ENCODE measurements at regions not wholly inside any gene's neighbourhood (a gene's known extent, or its start where the extent isn't known, plus 50 kb on each side); places are given as distances from the start of the nearest gene placed in this dataset.
"Not testable (repeated sequence)": the region's sequence is repeated elsewhere in the genome, so short reads cannot be mapped to it uniquely, and the experiment has no call there.

- DNase-seq, result no peak
Observed at GRCh38 chr2:194567661-194568017, 1089.4 kb upstream of the SLC39A10 start.

DNA sequence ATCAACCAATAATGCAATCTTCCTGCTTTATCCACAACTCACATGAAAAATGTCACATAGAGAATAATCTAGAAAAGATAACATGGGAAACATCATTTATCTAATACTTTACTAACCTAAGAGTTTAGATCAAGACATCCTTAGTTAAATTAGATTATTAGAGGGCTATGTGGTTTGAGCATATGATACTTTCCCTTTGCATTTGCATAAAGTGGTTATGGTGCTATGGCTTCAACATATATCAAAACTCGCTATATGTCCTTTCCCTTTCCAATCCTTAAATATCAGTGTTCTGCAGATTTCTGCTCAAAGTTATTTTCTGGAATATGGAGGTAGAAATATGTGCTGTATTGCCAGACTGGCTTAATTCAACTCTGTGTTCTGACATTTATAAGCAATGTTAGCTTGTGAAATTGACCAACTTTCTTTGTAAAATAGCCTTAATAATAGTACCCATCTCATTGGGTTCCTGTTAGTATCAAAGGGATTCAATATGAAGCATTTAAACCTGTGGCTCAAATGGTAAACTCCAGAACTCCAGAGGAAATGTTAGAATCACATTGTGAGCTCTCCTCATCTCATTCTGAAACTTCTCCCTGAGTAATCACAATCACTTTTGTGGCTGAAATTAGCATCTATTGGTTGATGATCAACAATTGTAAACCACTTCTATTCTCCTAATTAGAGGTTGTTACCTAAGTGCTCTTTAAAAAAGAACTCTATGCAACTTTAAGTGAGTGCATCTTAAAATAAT lies 1089.9 kb upstream of the SLC39A10 start:
- no peak for DNase-seq

- DNase-seq, result no peak
Observed at GRCh38 chr2:194564422-194564821, 1092.6 kb upstream of the SLC39A10 start.

DNA sequence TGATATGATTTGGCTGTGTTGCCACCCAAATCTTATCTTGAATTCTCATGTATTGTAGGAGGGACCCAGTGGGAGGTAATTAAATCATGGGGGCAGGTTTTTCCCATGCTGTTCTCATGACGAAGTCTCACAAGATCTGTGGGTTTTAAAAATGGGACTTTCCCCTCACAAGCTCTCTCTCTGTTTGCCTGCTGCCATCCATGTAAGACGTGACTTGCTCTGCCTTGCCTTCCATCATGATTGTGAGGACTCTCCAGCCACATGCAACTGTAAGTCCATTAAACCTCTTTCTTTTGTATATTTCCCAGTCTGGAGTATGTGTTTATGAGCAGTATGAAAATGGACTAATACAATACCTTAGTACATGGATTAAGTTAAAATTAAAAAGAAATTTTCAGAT lies 1094.7 kb upstream of the SLC39A10 start:
- no peak for DNase-seq

GRCh38 chr2:194559964-194560363 lies 1097.1 kb upstream of the SLC39A10 start:
- DNase-seq, result no peak

GRCh38 chr2:194559523-194559922 lies 1097.5 kb upstream of the SLC39A10 start:
- DNase-seq, result no peak

GRCh38 chr2:194557993-194558392 lies 1099.0 kb upstream of the SLC39A10 start:
- DNase-seq, result no peak

DNA sequence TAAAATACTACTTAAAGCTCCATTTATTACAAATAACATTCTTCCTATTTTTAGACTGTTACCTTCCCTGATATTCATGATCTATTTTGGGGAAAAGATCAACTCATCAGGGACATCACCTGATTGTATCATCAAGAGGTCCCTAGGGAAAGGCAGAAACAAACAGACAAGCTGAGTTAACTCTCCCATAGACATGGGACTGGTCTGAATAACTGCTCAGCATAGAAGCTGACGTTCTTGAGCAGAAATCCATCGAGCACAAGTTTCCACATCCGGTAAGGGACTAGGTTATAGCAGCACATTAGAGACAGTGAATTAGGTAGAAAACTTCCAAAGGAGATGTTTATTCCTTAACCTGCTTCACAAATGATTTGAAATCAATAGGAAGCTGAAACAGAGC lies 1100.4 kb upstream of the SLC39A10 start:
- DNase-seq, result no peak

DNA sequence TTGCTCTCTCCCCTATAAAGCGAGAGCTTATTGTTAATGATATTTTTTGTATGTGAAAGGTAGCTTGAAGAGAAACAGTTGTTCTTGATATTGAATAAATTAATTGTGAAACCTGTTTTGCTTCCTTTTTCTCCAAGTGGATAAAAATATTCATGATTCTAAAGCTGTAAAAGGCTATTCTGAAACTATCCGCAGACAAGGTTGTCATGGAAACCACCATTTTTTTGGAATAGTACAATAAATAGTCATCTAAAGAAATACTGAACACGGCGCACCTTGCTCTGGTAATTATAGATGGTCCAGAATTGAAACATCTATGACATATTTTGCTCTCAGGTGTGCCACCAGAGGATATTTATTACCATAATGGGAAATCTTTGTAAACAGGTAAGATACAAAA lies 1103.0 kb upstream of the SLC39A10 start:
- no peak for DNase-seq

GRCh38 chr2:194550702-194551101 lies 1106.3 kb upstream of the SLC39A10 start:
- no peak for DNase-seq

- DNase-seq, result no peak
Observed at GRCh38 chr2:194549387-194549786, 1107.6 kb upstream of the SLC39A10 start.

DNA sequence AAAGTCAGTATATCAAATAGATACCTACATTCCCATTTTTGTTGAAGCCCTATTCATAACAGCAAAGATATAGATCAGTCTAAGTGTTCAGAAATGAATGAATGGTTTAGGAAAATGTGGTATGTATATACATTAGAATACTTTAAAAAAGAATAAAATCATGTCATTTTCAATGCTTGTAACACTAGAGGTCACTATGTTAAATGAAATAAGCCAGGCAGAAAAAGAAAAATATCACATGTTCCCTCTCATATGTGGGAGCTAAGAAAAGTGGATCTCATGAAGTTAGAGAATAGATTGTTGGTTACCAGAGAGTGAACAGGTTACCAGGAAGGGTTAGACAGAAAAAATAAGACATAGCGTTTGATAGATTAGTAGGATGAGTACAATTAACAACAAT lies 1111.0 kb upstream of the SLC39A10 start:
- no peak for DNase-seq

GRCh38 chr2:194539425-194539824 lies 1117.6 kb upstream of the SLC39A10 start:
- DNase-seq, result no peak

- no peak for DNase-seq
Observed at GRCh38 chr2:194526121-194526520, 1130.9 kb upstream of the SLC39A10 start.

GRCh38 chr2:194514281-194514680 lies 1142.7 kb upstream of the SLC39A10 start:
- no peak for DNase-seq

DNA sequence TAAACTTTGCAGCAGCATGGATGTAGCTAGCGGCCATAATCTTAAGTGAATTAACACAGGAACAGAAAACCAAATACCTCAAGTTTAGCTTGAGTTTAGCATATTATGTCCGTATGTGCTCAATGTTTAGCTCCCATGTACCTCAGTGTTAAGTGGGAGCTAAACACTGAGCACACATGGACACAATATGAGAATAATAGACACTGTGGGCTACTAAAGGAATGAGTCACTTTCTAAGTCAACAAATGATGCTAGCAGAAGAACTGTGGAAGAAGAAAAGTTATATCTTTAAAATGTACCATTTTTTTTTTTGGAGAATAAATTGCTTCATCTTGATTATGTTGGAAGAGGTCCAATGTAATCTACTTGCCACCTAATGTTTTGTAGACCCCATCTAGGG lies 1146.0 kb upstream of the SLC39A10 start:
- DNase-seq, result not testable (repeated sequence)

DNA sequence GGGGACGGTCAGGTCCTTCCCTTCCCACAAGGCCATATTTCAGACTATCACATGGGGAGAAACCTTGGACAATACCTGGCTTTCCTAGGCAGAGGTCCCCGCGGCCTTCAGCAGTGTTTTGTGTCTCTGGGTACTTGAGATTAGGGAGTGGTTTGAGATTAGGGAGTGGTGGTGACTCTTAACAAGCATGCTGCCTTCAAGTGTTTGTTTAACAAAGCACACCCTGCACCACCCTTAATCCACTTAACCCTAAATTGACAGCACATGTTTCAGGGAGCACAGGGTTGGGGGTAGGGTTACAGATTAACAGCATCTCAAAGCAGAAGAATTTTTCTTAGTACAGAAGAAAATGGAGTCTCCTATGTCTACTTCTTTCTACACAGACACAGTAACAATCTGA lies 1152.2 kb upstream of the SLC39A10 start:
- DNase-seq, result peak; percentile 67

- no peak for DNase-seq
Observed at GRCh38 chr2:194495046-194495445, 1162.0 kb upstream of the SLC39A10 start.

GRCh38 chr2:194494401-194494800 lies 1162.6 kb upstream of the SLC39A10 start:
- DNase-seq, result no peak

GRCh38 chr2:194491409-194492115 lies 1165.5 kb upstream of the SLC39A10 start:
- DNase-seq, result no peak

- no peak for DNase-seq
Observed at GRCh38 chr2:194486326-194486725, 1170.7 kb upstream of the SLC39A10 start.

DNA sequence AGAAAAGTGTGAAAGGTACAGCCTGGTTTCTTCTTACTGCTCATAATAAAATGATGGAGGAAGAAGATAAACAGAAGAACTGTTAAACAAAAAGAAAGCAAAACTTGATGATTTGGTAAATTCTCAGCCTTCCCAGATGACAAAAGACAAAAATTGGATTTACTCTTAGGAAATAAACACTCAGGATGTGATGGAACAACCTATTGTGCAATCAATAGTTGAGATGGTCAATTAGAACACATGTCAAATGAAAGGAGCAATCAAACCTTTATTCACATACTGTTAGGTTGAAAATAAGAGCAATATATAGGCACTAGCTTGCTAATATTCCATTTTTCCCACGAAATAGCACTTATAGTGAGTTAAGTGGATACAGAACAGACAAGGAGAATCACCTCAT lies 1174.0 kb upstream of the SLC39A10 start:
- no peak for DNase-seq

DNA sequence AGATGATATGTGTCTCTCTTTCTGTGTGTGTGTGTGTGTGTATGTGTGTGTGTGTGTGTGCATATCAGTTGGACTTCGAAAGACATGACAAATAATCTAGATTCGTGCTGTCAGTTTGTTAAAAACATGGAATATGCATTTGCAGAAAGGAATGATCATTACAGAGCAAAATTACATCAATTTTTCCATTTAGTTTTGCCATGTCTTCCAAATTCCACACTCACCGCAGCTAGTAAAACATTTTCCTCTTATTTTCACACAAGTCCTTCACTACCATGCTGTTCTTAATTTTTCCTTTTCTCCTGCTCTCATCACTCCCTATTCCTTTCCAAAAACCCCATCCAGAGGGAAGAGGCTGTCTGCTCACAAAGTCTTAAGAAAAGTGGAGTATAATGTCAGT lies 1191.4 kb upstream of the SLC39A10 start:
- DNase-seq, result no peak

DNA sequence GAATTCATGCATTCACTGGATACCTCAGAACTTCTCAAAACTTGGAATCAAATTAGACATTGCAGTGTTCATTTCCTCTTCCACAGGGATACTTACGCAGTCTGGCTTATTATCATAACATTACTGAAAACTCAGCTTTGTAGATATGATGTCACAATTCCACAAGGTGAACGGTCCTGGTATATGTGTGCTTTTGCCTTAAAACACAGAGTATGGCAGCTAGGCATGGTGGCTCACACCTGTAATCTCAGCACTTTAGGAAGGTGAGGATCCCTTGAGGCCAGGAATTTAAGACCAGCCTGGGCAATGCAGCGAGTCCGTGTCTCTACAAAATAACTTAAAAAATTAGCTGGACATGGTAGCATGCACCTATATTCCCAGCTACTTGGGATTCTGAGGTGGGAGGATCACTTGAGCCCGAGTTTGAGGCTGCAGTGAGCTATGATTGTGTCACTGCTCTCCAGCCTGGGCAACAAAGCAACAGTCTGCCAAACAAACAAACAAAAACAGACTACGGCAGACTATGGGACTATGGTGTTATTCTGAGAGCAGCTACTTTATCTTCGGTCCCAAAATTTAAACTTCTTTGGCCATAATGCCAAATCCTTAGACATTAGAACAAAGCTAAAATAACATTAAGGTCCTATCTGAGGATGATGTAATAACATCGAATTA lies 1191.9 kb upstream of the SLC39A10 start:
- no peak for DNase-seq

All from NCI-H524 treated with DMSO at 0.1 percent for 48 hours (cell line).